HEK293 (cell line): ENCODE measurements at regions not wholly inside any gene's neighbourhood (a gene's known extent, or its start where the extent isn't known, plus 50 kb on each side); places are given as distances from the start of the nearest gene placed in this dataset.

Source experiments
- CTCF ChIA-PET: fragments of 350-600 bp; formaldehyde crosslinking; extraction: SDS; loops from one replicate; lab custom pipeline; 2021; ENCODE audit warnings: antibody characterized with exemption; lab: Yijun Ruan, JAX
- POLR2A ChIA-PET: fragments of 300-600 bp; formaldehyde crosslinking; extraction: SDS; loops from one replicate; lab custom pipeline; 2020; ENCODE audit warnings: antibody characterized with exemption, inconsistent platforms; lab: Yijun Ruan, JAX
- H3K27ac ChIP-seq: fragments of 200-500 bp; sonication (Bioruptor generic); 2 replicates; pipeline ENCODE4 v1.5.1; 2014; ENCODE audit warnings: low read depth, low read length, control low read depth, inconsistent platforms; ENCODE audit errors: extremely low read depth
- H3K36me3 ChIP-seq, 2 experiments: fragments of 200-500 bp in 1 of 2; sonication (Bioruptor generic) in 1 of 2; 1 replicate in 1 of 2; 2 replicates in 1 of 2; pipeline ENCODE4 v1.5.1; 2014 to 2017; ENCODE audit warnings: inconsistent platforms in 2 of 2, low read length in 2 of 2; ENCODE audit not compliant: control insufficient read depth in 2 of 2, insufficient read depth in 1 of 2
- H3K4me1 ChIP-seq: fragments of 200-500 bp; sonication (Bioruptor generic); 2 replicates; pipeline ENCODE4 v1.5.1; 2014; ENCODE audit warnings: mild to moderate bottlenecking, low read length, inconsistent platforms; ENCODE audit not compliant: control insufficient read depth, insufficient read depth
- H3K4me3 ChIP-seq: 2 replicates; pipeline ENCODE4 v1.5.1; 2011; ENCODE audit warnings: low read depth, mild to moderate bottlenecking, control low read depth, low read length, moderate library complexity
- H3K9me3 ChIP-seq: fragments of 200-500 bp; sonication (Bioruptor generic); 2 replicates; pipeline ENCODE4 v1.5.1; 2014; ENCODE audit warnings: low read depth, low read length, inconsistent platforms; ENCODE audit not compliant: control insufficient read depth, insufficient read depth
- FEZF1 ChIP-seq: fragments of 450-650 bp; formaldehyde crosslinking; IDR thresholded peaks from 2 replicates; pipeline ENCODE4 v1.5.1; 2016; ENCODE audit warnings: missing biosample characterization, missing genetic modification characterization
- OSR2 ChIP-seq: fragments of 450-650 bp; formaldehyde crosslinking; IDR thresholded peaks from 2 replicates; pipeline ENCODE4 v1.5.1; 2016; ENCODE audit warnings: missing biosample characterization, missing genetic modification characterization
- RBAK ChIP-seq: fragments of 450-650 bp; formaldehyde crosslinking; IDR thresholded peaks from 2 replicates; pipeline ENCODE4 v1.5.1; 2016; ENCODE audit warnings: missing biosample characterization, missing genetic modification characterization
- SALL2 ChIP-seq: fragments of 450-650 bp; formaldehyde crosslinking; IDR thresholded peaks from 2 replicates; pipeline ENCODE4 v1.5.0; 2017; ENCODE audit warnings: missing biosample characterization, mild to moderate bottlenecking, missing genetic modification characterization, borderline replicate concordance
- ZBTB48 ChIP-seq: fragments of 450-650 bp; formaldehyde crosslinking; IDR thresholded peaks from 2 replicates; pipeline ENCODE4 v1.5.1; 2016; ENCODE audit warnings: missing biosample characterization, missing genetic modification characterization
- ZBTB7A ChIP-seq: fragments of 450-650 bp; formaldehyde crosslinking; IDR thresholded peaks from 2 replicates; pipeline ENCODE4 v1.5.1; 2016; ENCODE audit warnings: low read depth, missing biosample characterization, missing genetic modification characterization
- ZEB2 ChIP-seq: fragments of 450-650 bp; formaldehyde crosslinking; IDR thresholded peaks from 2 replicates; pipeline ENCODE4 v1.5.1; 2016; ENCODE audit warnings: missing biosample characterization, missing genetic modification characterization
- ZFP3 ChIP-seq: fragments of 450-650 bp; formaldehyde crosslinking; IDR thresholded peaks from 2 replicates; pipeline ENCODE4 v1.5.1; 2016; ENCODE audit warnings: low read depth, missing biosample characterization, missing genetic modification characterization
- ZNF184 ChIP-seq: fragments of 450-650 bp; IDR thresholded peaks from 2 replicates; pipeline ENCODE4 v1.5.1; 2018; ENCODE audit warnings: missing biosample characterization, mild to moderate bottlenecking, missing genetic modification characterization
- ZNF214 ChIP-seq: fragments of 450-650 bp; formaldehyde crosslinking; IDR thresholded peaks from 2 replicates; pipeline ENCODE4 v1.5.1; 2017; ENCODE audit warnings: missing biosample characterization, mild to moderate bottlenecking, missing genetic modification characterization, borderline replicate concordance
- ZNF292 ChIP-seq: fragments of 450-650 bp; formaldehyde crosslinking; IDR thresholded peaks from 2 replicates; pipeline ENCODE4 v1.5.1; 2016; ENCODE audit warnings: low read depth, missing biosample characterization, missing genetic modification characterization, borderline replicate concordance
- ZNF324 ChIP-seq: fragments of 450-650 bp; formaldehyde crosslinking; IDR thresholded peaks from 2 replicates; pipeline ENCODE4 v1.5.1; 2016; ENCODE audit warnings: missing biosample characterization, missing genetic modification characterization
- ZNF585B ChIP-seq: fragments of 450-650 bp; formaldehyde crosslinking; IDR thresholded peaks from 2 replicates; pipeline ENCODE4 v1.5.1; 2016; ENCODE audit warnings: missing biosample characterization, missing genetic modification characterization
- ZNF610 ChIP-seq: fragments of 450-650 bp; formaldehyde crosslinking; IDR thresholded peaks from 2 replicates; pipeline ENCODE4 v1.5.1; 2016; ENCODE audit warnings: missing biosample characterization, missing genetic modification characterization, borderline replicate concordance
- ZNF629 ChIP-seq: fragments of 450-650 bp; formaldehyde crosslinking; IDR thresholded peaks from 2 replicates; pipeline ENCODE4 v1.5.1; 2017; ENCODE audit warnings: missing biosample characterization, missing genetic modification characterization
- ZNF707 ChIP-seq: fragments of 450-650 bp; formaldehyde crosslinking; IDR thresholded peaks from 2 replicates; pipeline ENCODE4 v1.5.1; 2016; ENCODE audit warnings: missing biosample characterization, missing genetic modification characterization
- ZNF747 ChIP-seq: fragments of 450-650 bp; formaldehyde crosslinking; IDR thresholded peaks from 2 replicates; pipeline ENCODE4 v1.5.1; 2016; ENCODE audit warnings: missing biosample characterization, missing genetic modification characterization
- TF ChIP-seq, protein P1 (sequence below): fragments of 450-650 bp; formaldehyde crosslinking; IDR thresholded peaks from 2 replicates; pipeline ENCODE4 v1.5.1; 2017; ENCODE audit warnings: missing biosample characterization, missing genetic modification characterization
- TF ChIP-seq, protein P2 (sequence below): fragments of 450-650 bp; formaldehyde crosslinking; IDR thresholded peaks from 2 replicates; pipeline ENCODE4 v1.5.1; 2017; ENCODE audit warnings: missing biosample characterization, missing genetic modification characterization
- TF ChIP-seq, protein P3 (sequence below): fragments of 450-650 bp; formaldehyde crosslinking; IDR thresholded peaks from 2 replicates; pipeline ENCODE4 v1.5.1; 2016; ENCODE audit warnings: missing biosample characterization, missing genetic modification characterization

DNA sequence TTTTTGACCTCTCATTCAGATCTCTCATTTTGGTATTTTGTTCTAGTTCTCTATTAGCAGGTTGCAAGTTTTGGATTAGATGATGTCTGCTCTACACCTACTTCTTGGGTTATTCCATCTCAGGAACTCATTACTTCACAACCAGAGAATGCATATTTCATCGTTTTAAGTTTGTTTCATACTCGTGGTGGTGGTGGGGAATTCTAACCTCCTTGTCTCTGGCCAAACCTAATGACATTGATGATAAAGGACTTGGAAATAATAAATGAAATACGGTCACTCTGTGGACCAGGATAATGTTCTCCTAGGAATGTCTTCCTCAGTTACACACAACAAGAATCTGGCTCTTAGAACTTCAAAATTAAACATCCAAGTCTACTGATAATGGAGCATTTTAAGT, 115.2 kb downstream of the CDC42EP3 start:
- no peaks in the 10 kb centered on the region for H3K4me1 ChIP-seq
- no peak overlapping the region for H3K27ac ChIP-seq
- H3K9me3 ChIP-seq: no peaks in the 10 kb centered on the region
- POLR2A ChIA-PET: no interaction called here
- TF ChIP-seq ZNF184 (tag by site-specific recombination) (no peak), ZNF610 (tag by site-specific recombination) (no peak), ZEB2 (tag by site-specific recombination) (no peak), SALL2 (tag by site-specific recombination) (no peak), ZNF707 (tag by site-specific recombination) (no peak), ZFP3 (tag by site-specific recombination) (no peak), ZNF292 (tag by site-specific recombination) (no peak), ZNF747 (tag by site-specific recombination) (no peak), ZNF585B (tag by site-specific recombination) (no peak), OSR2 (tag by site-specific recombination) (no peak), ZNF324 (tag by site-specific recombination) (no peak)
- TF ChIP-seq, protein P1, sequence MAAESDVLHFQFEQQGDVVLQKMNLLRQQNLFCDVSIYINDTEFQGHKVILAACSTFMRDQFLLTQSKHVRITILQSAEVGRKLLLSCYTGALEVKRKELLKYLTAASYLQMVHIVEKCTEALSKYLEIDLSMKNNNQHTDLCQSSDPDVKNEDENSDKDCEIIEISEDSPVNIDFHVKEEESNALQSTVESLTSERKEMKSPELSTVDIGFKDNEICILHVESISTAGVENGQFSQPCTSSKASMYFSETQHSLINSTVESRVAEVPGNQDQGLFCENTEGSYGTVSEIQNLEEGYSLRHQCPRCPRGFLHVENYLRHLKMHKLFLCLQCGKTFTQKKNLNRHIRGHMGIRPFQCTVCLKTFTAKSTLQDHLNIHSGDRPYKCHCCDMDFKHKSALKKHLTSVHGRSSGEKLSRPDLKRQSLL (tag by site-specific recombination): no peak
- TF ChIP-seq, protein P2, sequence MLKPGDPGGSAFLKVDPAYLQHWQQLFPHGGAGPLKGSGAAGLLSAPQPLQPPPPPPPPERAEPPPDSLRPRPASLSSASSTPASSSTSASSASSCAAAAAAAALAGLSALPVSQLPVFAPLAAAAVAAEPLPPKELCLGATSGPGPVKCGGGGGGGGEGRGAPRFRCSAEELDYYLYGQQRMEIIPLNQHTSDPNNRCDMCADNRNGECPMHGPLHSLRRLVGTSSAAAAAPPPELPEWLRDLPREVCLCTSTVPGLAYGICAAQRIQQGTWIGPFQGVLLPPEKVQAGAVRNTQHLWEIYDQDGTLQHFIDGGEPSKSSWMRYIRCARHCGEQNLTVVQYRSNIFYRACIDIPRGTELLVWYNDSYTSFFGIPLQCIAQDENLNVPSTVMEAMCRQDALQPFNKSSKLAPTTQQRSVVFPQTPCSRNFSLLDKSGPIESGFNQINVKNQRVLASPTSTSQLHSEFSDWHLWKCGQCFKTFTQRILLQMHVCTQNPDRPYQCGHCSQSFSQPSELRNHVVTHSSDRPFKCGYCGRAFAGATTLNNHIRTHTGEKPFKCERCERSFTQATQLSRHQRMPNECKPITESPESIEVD (tag by site-specific recombination): no peak
- TF ChIP-seq, protein P3, sequence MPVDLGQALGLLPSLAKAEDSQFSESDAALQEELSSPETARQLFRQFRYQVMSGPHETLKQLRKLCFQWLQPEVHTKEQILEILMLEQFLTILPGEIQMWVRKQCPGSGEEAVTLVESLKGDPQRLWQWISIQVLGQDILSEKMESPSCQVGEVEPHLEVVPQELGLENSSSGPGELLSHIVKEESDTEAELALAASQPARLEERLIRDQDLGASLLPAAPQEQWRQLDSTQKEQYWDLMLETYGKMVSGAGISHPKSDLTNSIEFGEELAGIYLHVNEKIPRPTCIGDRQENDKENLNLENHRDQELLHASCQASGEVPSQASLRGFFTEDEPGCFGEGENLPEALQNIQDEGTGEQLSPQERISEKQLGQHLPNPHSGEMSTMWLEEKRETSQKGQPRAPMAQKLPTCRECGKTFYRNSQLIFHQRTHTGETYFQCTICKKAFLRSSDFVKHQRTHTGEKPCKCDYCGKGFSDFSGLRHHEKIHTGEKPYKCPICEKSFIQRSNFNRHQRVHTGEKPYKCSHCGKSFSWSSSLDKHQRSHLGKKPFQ (tag by site-specific recombination): no peak
- TF ChIP-seq, all 188 proteins: peak for 0
- CTCF ChIA-PET: no interaction called here
- H3K36me3 ChIP-seq: no peaks in the 10 kb centered on the region
- H3K4me3 ChIP-seq: no peak overlapping the region

DNA sequence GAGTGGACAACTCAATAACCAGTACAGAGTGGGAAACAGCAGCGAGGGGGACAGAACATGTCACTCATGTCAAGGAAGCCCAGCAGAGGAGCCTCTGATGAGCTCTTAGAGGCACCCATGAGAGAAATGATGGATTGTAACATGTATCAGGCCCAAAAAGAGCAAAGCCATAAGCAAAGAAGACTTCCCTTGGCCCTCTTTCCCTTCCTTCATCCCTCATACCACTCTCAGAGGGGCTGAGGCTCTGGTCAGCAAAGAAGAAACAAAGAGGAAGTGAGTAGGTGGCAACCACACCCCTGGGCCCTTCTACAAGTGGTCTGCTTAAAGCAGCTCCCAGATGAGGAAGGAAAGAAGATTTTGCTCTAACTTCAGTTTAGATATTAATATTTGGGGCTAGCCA, 112.8 kb downstream of the CDC42EP3 start:
- ChIA-PET CTCF (interaction anchor here (0.6 kb wide), 2 partner anchors 36 to 146 kb away, joined by 3 to 4 read pairs; no protein-coding TSS in a partner anchor), POLR2A (no interaction called here)
- no peak for TF ChIP-seq SALL2 (tag by site-specific recombination)
- no peak for TF ChIP-seq ZNF214 (tag by site-specific recombination)
- no peak for TF ChIP-seq ZBTB48 (tag by site-specific recombination)
- TF ChIP-seq RBAK (tag by site-specific recombination): no peak
- TF ChIP-seq ZBTB7A (tag by site-specific recombination): no peak
- TF ChIP-seq ZNF629 (tag by site-specific recombination): no peak
- TF ChIP-seq FEZF1 (tag by site-specific recombination): no peak
- Histone ChIP-seq H3K27ac (no peak overlapping the region), H3K36me3 (no peaks in the 10 kb centered on the region), H3K4me3 (no peak overlapping the region), H3K4me1 (peaks cover 2% of the 10 kb centered on the region; the same call in 1 of the 2 replicates), H3K9me3 (no peaks in the 10 kb centered on the region)
